GM23338 (cell line): ENCODE measurements at regions not wholly inside any gene's neighbourhood (a gene's known extent, or its start where the extent isn't known, plus 50 kb on each side); places are given as distances from the start of the nearest gene placed in this dataset.

Source experiments
- ATAC-seq: fragments of 200-7000 bp; cut with Tn5 transposase; 3 replicates; pipeline ENCODE4 v1.9.1; 2020
- DNase-seq: peaks from one replicate; pipeline ENCODE4 v3.0.0-alpha.2; 2015; ENCODE audit warnings: low spot score
- H2AFZ ChIP-seq: fragments of 200-600 bp; sonication (generic); 2 replicates; pipeline ENCODE4 v1.8.0; 2016; ENCODE audit warnings: antibody characterized with exemption, mild to moderate bottlenecking, moderate library complexity
- H3F3A ChIP-seq: fragments of 200-600 bp; sonication (generic); replicated peaks from 2 replicates; pipeline ENCODE4 v1.8.0; 2017; ENCODE audit warnings: antibody characterized with exemption, mixed run types, low read depth
- H3K27ac ChIP-seq: fragments of 200-600 bp; sonication (generic); 2 replicates; pipeline ENCODE4 v1.6.1; 2016; ENCODE audit warnings: low read depth
- H3K27me3 ChIP-seq: fragments of 200-600 bp; sonication (generic); 2 replicates; pipeline ENCODE4 v1.8.0; 2016; ENCODE audit warnings: mild to moderate bottlenecking, mixed run types, moderate library complexity; ENCODE audit not compliant: insufficient read depth
- H3K36me3 ChIP-seq: fragments of 200-600 bp; sonication (generic); 2 replicates; pipeline ENCODE4 v1.8.0; 2016; ENCODE audit warnings: mild to moderate bottlenecking; ENCODE audit not compliant: insufficient read depth
- H3K4me1 ChIP-seq: fragments of 200-600 bp; sonication (generic); 2 replicates; pipeline ENCODE4 v1.8.0; 2016; ENCODE audit warnings: mild to moderate bottlenecking, moderate library complexity; ENCODE audit not compliant: insufficient read depth
- H3K4me2 ChIP-seq: fragments of 200-600 bp; sonication (generic); 2 replicates; pipeline ENCODE4 v1.7.1; 2017; ENCODE audit warnings: mixed run types
- H3K4me3 ChIP-seq: fragments of 200-600 bp; sonication (generic); 2 replicates; pipeline ENCODE4 v1.6.1; 2016; ENCODE audit warnings: mixed run types
- H3K79me2 ChIP-seq: fragments of 200-600 bp; sonication (generic); replicated peaks from 2 replicates; pipeline ENCODE4 v1.8.0; 2017; ENCODE audit warnings: mild to moderate bottlenecking; ENCODE audit not compliant: insufficient read depth
- H3K9me2 ChIP-seq: fragments of 200-600 bp; sonication (generic); 2 replicates; pipeline ENCODE4 v1.8.0; 2017; ENCODE audit not compliant: insufficient read depth
- H4K20me1 ChIP-seq: fragments of 200-600 bp; sonication (generic); replicated peaks from 2 replicates; pipeline ENCODE4 v1.8.0; 2017; ENCODE audit warnings: mild to moderate bottlenecking; ENCODE audit not compliant: insufficient read depth
- H3K27ac Mint-ChIP-seq: 2 replicates; pipeline ENCODE4 v1.8.0; 2020; ENCODE audit warnings: inconsistent platforms, mild to moderate bottlenecking, moderate library complexity, mixed read lengths
- H3K27me3 Mint-ChIP-seq: 3 replicates; pipeline ENCODE4 v1.8.0; 2022; ENCODE audit warnings: low read depth, mild to moderate bottlenecking, moderate library complexity, mixed read lengths, inconsistent platforms; ENCODE audit not compliant: insufficient read depth, poor library complexity
- H3K36me3 Mint-ChIP-seq: 3 replicates; pipeline ENCODE4 v1.8.0; 2021; ENCODE audit warnings: low read depth, mild to moderate bottlenecking, inconsistent platforms, moderate library complexity, mixed read lengths
- H3K4me1 Mint-ChIP-seq: 3 replicates; pipeline ENCODE4 v1.8.0; 2020; ENCODE audit warnings: mild to moderate bottlenecking, inconsistent platforms, mixed read lengths
- H3K4me3 Mint-ChIP-seq: 3 replicates; pipeline ENCODE4 v1.8.0; 2021; ENCODE audit warnings: moderate library complexity, mild to moderate bottlenecking, inconsistent platforms, mixed read lengths
- H3K9me3 Mint-ChIP-seq: 3 replicates; pipeline ENCODE4 v1.8.0; 2020; ENCODE audit warnings: moderate library complexity, mild to moderate bottlenecking, inconsistent platforms, mixed read lengths
- CREB1 ChIP-seq: fragments of 250-450 bp; sonication (Bioruptor Pico); IDR thresholded peaks from 2 replicates; pipeline ENCODE4 v1.5.0; 2020; ENCODE audit warnings: low read depth, mild to moderate bottlenecking, moderate library complexity
- ETS1 ChIP-seq: IDR thresholded peaks from 2 replicates; pipeline ENCODE4 v1.6.1; 2016; ENCODE audit warnings: antibody characterized with exemption
- EZH2 ChIP-seq: fragments of 200-600 bp; sonication (generic); IDR thresholded peaks from one replicate; pipeline ENCODE4 v1.8.0; 2017; ENCODE audit warnings: antibody characterized with exemption, mild to moderate bottlenecking, low read depth; ENCODE audit not compliant: unreplicated experiment
- EZH2phosphoT487 ChIP-seq: fragments of 200-600 bp; sonication (generic); IDR thresholded peaks from one replicate; pipeline ENCODE4 v1.8.1; 2018; ENCODE audit warnings: antibody characterized with exemption; ENCODE audit not compliant: unreplicated experiment
- JUNB ChIP-seq: IDR thresholded peaks from one replicate; pipeline ENCODE4 v1.6.1; 2016; ENCODE audit warnings: antibody characterized with exemption; ENCODE audit not compliant: unreplicated experiment
- NANOG ChIP-seq: IDR thresholded peaks from 2 replicates; pipeline ENCODE4 v1.6.1; 2016; ENCODE audit warnings: antibody characterized with exemption, borderline replicate concordance
- POLR2AphosphoS5 ChIP-seq: IDR thresholded peaks from 2 replicates; pipeline ENCODE4 v1.6.1; 2016; ENCODE audit warnings: antibody characterized with exemption, low read depth
- STAT1 ChIP-seq: IDR thresholded peaks from one replicate; pipeline ENCODE4 v1.6.1; 2016; ENCODE audit warnings: antibody characterized with exemption; ENCODE audit not compliant: unreplicated experiment
- ZNF114 ChIP-seq: fragments of 250-450 bp; sonication (Bioruptor Pico); IDR thresholded peaks from 2 replicates; pipeline ENCODE4 v1.5.0; 2020; ENCODE audit warnings: mild to moderate bottlenecking, moderate library complexity
- ZNF331 ChIP-seq: fragments of 250-450 bp; sonication (Bioruptor Pico); IDR thresholded peaks from 2 replicates; pipeline ENCODE4 v1.5.0; 2020; ENCODE audit warnings: low read depth, mild to moderate bottlenecking, moderate library complexity
- TF ChIP-seq, protein P1 (sequence below): fragments of 250-450 bp; sonication (Bioruptor Pico); IDR thresholded peaks from 2 replicates; pipeline ENCODE4 v1.5.0; 2020; ENCODE audit warnings: mild to moderate bottlenecking, moderate library complexity
- TF ChIP-seq, protein P2 (sequence below), 2 experiments: fragments of 200-600 bp in 1 of 2; sonication (generic) in 1 of 2; conservative IDR thresholded peaks; 2 replicates each; pipeline versions ENCODE4 v1.5.1 to v1.6.1; 2016 to 2017; ENCODE audit warnings: antibody characterized with exemption in 2 of 2, low read depth in 2 of 2, mild to moderate bottlenecking in 2 of 2, moderate library complexity in 1 of 2
- TF ChIP-seq, protein P3 (sequence below): IDR thresholded peaks from one replicate; pipeline ENCODE4 v1.6.1; 2018; ENCODE audit warnings: antibody characterized with exemption; ENCODE audit not compliant: unreplicated experiment

- Histone ChIP-seq H3K4me1 (peaks cover 13% of the 10 kb centered on the region), H3K27me3 (no peaks in the 10 kb centered on the region), H3K4me3 (no peak overlapping the region), H4K20me1 (no peaks in the 10 kb centered on the region), H3K4me2 (peak overlapping the region; percentile 53; the same call in 1 of the 2 replicates), H3K79me2 (no peaks in the 10 kb centered on the region), H3K27ac (no peak overlapping the region), H3K36me3 (no peaks in the 10 kb centered on the region), H2AFZ (peak overlapping the region; percentile 53), H3K9me2 (peaks cover 4% of the 10 kb centered on the region; the same call in 1 of the 2 replicates), H3F3A (no peaks in the 10 kb centered on the region)
- H3K9me3 Mint-ChIP-seq: peaks cover 2% of the 10 kb centered on the region; the same call in 2 of the 3 replicates
- H3K27me3 Mint-ChIP-seq: peaks cover 4% of the 10 kb centered on the region
- peaks cover 16% of the 10 kb centered on the region for H3K4me1 Mint-ChIP-seq
- ATAC-seq: no peak; the same call in 2 of the 3 replicates
- peak; percentile 10 for DNase-seq
- no peak for TF ChIP-seq EZH2
- TF ChIP-seq CREB1 (CRISPR knock-in tag): no peak
- no peak for TF ChIP-seq POLR2AphosphoS5
- TF ChIP-seq, protein P1, sequence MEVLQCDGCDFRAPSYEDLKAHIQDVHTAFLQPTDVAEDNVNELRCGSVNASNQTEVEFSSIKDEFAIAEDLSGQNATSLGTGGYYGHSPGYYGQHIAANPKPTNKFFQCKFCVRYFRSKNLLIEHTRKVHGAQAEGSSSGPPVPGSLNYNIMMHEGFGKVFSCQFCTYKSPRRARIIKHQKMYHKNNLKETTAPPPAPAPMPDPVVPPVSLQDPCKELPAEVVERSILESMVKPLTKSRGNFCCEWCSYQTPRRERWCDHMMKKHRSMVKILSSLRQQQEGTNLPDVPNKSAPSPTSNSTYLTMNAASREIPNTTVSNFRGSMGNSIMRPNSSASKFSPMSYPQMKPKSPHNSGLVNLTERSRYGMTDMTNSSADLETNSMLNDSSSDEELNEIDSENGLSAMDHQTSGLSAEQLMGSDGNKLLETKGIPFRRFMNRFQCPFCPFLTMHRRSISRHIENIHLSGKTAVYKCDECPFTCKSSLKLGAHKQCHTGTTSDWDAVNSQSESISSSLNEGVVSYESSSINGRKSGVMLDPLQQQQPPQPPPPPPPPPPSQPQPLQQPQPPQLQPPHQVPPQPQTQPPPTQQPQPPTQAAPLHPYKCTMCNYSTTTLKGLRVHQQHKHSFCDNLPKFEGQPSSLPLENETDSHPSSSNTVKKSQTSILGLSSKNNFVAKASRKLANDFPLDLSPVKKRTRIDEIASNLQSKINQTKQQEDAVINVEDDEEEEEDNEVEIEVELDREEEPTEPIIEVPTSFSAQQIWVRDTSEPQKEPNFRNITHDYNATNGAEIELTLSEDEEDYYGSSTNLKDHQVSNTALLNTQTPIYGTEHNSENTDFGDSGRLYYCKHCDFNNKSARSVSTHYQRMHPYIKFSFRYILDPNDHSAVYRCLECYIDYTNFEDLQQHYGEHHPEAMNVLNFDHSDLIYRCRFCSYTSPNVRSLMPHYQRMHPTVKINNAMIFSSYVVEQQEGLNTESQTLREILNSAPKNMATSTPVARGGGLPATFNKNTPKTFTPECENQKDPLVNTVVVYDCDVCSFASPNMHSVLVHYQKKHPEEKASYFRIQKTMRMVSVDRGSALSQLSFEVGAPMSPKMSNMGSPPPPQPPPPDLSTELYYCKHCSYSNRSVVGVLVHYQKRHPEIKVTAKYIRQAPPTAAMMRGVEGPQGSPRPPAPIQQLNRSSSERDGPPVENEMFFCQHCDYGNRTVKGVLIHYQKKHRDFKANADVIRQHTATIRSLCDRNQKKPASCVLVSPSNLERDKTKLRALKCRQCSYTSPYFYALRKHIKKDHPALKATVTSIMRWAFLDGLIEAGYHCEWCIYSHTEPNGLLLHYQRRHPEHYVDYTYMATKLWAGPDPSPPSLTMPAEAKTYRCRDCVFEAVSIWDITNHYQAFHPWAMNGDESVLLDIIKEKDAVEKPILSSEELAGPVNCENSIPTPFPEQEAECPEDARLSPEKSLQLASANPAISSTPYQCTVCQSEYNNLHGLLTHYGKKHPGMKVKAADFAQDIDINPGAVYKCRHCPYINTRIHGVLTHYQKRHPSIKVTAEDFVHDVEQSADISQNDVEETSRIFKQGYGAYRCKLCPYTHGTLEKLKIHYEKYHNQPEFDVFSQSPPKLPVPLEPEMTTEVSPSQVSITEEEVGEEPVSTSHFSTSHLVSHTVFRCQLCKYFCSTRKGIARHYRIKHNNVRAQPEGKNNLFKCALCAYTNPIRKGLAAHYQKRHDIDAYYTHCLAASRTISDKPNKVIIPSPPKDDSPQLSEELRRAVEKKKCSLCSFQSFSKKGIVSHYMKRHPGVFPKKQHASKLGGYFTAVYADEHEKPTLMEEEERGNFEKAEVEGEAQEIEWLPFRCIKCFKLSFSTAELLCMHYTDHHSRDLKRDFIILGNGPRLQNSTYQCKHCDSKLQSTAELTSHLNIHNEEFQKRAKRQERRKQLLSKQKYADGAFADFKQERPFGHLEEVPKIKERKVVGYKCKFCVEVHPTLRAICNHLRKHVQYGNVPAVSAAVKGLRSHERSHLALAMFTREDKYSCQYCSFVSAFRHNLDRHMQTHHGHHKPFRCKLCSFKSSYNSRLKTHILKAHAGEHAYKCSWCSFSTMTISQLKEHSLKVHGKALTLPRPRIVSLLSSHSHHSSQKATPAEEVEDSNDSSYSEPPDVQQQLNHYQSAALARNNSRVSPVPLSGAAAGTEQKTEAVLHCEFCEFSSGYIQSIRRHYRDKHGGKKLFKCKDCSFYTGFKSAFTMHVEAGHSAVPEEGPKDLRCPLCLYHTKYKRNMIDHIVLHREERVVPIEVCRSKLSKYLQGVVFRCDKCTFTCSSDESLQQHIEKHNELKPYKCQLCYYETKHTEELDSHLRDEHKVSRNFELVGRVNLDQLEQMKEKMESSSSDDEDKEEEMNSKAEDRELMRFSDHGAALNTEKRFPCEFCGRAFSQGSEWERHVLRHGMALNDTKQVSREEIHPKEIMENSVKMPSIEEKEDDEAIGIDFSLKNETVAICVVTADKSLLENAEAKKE: no peak
- no peak for TF ChIP-seq ETS1
- TF ChIP-seq ZNF331: no peak
- TF ChIP-seq, protein P2, sequence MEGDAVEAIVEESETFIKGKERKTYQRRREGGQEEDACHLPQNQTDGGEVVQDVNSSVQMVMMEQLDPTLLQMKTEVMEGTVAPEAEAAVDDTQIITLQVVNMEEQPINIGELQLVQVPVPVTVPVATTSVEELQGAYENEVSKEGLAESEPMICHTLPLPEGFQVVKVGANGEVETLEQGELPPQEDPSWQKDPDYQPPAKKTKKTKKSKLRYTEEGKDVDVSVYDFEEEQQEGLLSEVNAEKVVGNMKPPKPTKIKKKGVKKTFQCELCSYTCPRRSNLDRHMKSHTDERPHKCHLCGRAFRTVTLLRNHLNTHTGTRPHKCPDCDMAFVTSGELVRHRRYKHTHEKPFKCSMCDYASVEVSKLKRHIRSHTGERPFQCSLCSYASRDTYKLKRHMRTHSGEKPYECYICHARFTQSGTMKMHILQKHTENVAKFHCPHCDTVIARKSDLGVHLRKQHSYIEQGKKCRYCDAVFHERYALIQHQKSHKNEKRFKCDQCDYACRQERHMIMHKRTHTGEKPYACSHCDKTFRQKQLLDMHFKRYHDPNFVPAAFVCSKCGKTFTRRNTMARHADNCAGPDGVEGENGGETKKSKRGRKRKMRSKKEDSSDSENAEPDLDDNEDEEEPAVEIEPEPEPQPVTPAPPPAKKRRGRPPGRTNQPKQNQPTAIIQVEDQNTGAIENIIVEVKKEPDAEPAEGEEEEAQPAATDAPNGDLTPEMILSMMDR (conservative IDR thresholded peaks at IDR 0.05; ENCODE audit: low read depth in 2 of 2): no peak
- no peak for TF ChIP-seq ZNF114
- no peak for TF ChIP-seq STAT1
- TF ChIP-seq JUNB: no peak
- TF ChIP-seq, protein P3, sequence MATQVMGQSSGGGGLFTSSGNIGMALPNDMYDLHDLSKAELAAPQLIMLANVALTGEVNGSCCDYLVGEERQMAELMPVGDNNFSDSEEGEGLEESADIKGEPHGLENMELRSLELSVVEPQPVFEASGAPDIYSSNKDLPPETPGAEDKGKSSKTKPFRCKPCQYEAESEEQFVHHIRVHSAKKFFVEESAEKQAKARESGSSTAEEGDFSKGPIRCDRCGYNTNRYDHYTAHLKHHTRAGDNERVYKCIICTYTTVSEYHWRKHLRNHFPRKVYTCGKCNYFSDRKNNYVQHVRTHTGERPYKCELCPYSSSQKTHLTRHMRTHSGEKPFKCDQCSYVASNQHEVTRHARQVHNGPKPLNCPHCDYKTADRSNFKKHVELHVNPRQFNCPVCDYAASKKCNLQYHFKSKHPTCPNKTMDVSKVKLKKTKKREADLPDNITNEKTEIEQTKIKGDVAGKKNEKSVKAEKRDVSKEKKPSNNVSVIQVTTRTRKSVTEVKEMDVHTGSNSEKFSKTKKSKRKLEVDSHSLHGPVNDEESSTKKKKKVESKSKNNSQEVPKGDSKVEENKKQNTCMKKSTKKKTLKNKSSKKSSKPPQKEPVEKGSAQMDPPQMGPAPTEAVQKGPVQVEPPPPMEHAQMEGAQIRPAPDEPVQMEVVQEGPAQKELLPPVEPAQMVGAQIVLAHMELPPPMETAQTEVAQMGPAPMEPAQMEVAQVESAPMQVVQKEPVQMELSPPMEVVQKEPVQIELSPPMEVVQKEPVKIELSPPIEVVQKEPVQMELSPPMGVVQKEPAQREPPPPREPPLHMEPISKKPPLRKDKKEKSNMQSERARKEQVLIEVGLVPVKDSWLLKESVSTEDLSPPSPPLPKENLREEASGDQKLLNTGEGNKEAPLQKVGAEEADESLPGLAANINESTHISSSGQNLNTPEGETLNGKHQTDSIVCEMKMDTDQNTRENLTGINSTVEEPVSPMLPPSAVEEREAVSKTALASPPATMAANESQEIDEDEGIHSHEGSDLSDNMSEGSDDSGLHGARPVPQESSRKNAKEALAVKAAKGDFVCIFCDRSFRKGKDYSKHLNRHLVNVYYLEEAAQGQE: no peak
- TF ChIP-seq NANOG: no peak
- TF ChIP-seq EZH2phosphoT487: no peak
- H3K27ac Mint-ChIP-seq: peak overlapping the region; percentile 79; the same call in 1 of the 2 replicates
- H3K4me3 Mint-ChIP-seq: no peak overlapping the region
- no peaks in the 10 kb centered on the region; the same call in 2 of the 3 replicates for H3K36me3 Mint-ChIP-seq
These were observed 133.7 kb upstream of the SPACA1 start for GRCh38 chr6:87913974-87914373.
